CD1c-positive myeloid dendritic cell (primary cell): ENCODE measurements at regions not wholly inside any gene's neighbourhood (a gene's known extent, or its start where the extent isn't known, plus 50 kb on each side); places are given as distances from the start of the nearest gene placed in this dataset.

ENCODE experiments used
- DNase-seq: peaks from one replicate; pipeline ENCODE4 v3.0.0-alpha.2; 2016; ENCODE audit errors: extremely low spot score

GRCh38 chr2:134169788-134170187, 84.1 kb upstream of the MGAT5 start:
- no peak for DNase-seq

- no peak for DNase-seq
These were observed 83.6 kb upstream of the MGAT5 start for GRCh38 chr2:134170294-134170693.

GRCh38 chr2:134170700-134171099, 83.2 kb upstream of the MGAT5 start:
- no peak for DNase-seq

- no peak for DNase-seq
These were observed 80.4 kb upstream of the MGAT5 start for GRCh38 chr2:134173338-134174016.

GRCh38 chr2:134174711-134175110, 79.2 kb upstream of the MGAT5 start:
- no peak for DNase-seq

GRCh38 chr2:134175834-134176233, 78.0 kb upstream of the MGAT5 start:
- no peak for DNase-seq

GRCh38 chr2:134177351-134177931, 76.4 kb upstream of the MGAT5 start:
- DNase-seq, result no peak

GRCh38 chr2:134178138-134178877, 75.6 kb upstream of the MGAT5 start:
- no peak for DNase-seq

GRCh38 chr2:134181219-134181618, 72.7 kb upstream of the MGAT5 start:
- DNase-seq, result no peak

GRCh38 chr2:134183679-134184078, 70.2 kb upstream of the MGAT5 start:
- no peak for DNase-seq

GRCh38 chr2:134185639-134186038, 68.2 kb upstream of the MGAT5 start:
- DNase-seq, result no peak

GRCh38 chr2:134189009-134189720, 64.7 kb upstream of the MGAT5 start:
- no peak for DNase-seq

- no peak for DNase-seq
These were observed 63.6 kb upstream of the MGAT5 start for GRCh38 chr2:134190062-134190806.

- no peak for DNase-seq
These were observed 63.1 kb upstream of the MGAT5 start for GRCh38 chr2:134190807-134191203.

- no peak for DNase-seq
These were observed 62.0 kb upstream of the MGAT5 start for GRCh38 chr2:134191835-134192234.

- no peak for DNase-seq
These were observed 60.9 kb upstream of the MGAT5 start for GRCh38 chr2:134193006-134193405.

- DNase-seq, result no peak
These were observed 59.4 kb upstream of the MGAT5 start for GRCh38 chr2:134194519-134194918.

GRCh38 chr2:134195341-134195740, 58.5 kb upstream of the MGAT5 start:
- no peak for DNase-seq

- no peak for DNase-seq
These were observed 56.4 kb upstream of the MGAT5 start for GRCh38 chr2:134197445-134197844.

- DNase-seq, result no peak
These were observed 55.8 kb upstream of the MGAT5 start for GRCh38 chr2:134198006-134198634.

GRCh38 chr2:134199123-134199522, 54.7 kb upstream of the MGAT5 start:
- DNase-seq, result no peak
